Uterus (tissue), 3 donors: ENCODE measurements at regions not wholly inside any gene's neighbourhood (a gene's known extent, or its start where the extent isn't known, plus 50 kb on each side); places are given as distances from the start of the nearest gene placed in this dataset.
"Not testable (repeated sequence)": the region's sequence is repeated elsewhere in the genome, so short reads cannot be mapped to it uniquely, and the experiment has no call there.

Experiments used
- DNase-seq, 2 donors: peaks; one replicate each; pipeline ENCODE4 v3.0.0-alpha.2; 2019 to 2020
- H3K27ac ChIP-seq, 2 donors: fragments of 200-600 bp; sonication (generic); 1 replicate in 1 of 2; 2 replicates in 1 of 2; pipeline ENCODE4 v1.5.1; 2016 to 2018
- H3K27me3 ChIP-seq, 2 donors: fragments of 200-600 bp; sonication (generic); one replicate each; pipeline ENCODE4 v1.5.1; 2018 to 2019; ENCODE audit warnings: control low read depth in 1 of 2
- H3K36me3 ChIP-seq, 2 donors: fragments of 200-600 bp; sonication (generic); one replicate each; pipeline ENCODE4 v1.5.1; 2019; ENCODE audit warnings: control low read depth in 1 of 2
- H3K4me1 ChIP-seq, 2 donors: fragments of 200-600 bp; sonication (generic); one replicate each; pipeline ENCODE4 v1.5.1; 2018 to 2019; ENCODE audit warnings: control low read depth in 1 of 2
- H3K4me3 ChIP-seq, 2 donors: fragments of 200-600 bp; sonication (generic); 1 replicate in 1 of 2; 2 replicates in 1 of 2; pipeline ENCODE4 v1.5.1; 2018 to 2019; ENCODE audit warnings: mild to moderate bottlenecking in 1 of 2
- H3K9me3 ChIP-seq, 2 donors: fragments of 200-600 bp; sonication (generic); one replicate each; pipeline ENCODE4 v1.5.1; 2019; ENCODE audit warnings: control low read depth in 1 of 2
- POLR2A ChIP-seq, 2 donors: fragments of 450-650 bp; IDR thresholded peaks; one replicate each; pipeline ENCODE4 v1.6.1; 2016; ENCODE audit warnings: antibody characterized with exemption in 2 of 2, mild to moderate bottlenecking in 1 of 2, moderate library complexity in 1 of 2
- intact Hi-C: fragments of 100-400 bp; cut with DNase I; formaldehyde crosslinking; loops from one replicate; pipeline ENCODE4 v1.15.1; 2023; ENCODE audit warnings: low total_unique reads
- TF ChIP-seq, protein P1 (sequence below), 4 experiments: fragments of 200-600 bp in 2 of 4; fragments of 450-650 bp in 2 of 4; sonication (generic) in 2 of 4; IDR thresholded peaks; one replicate each; pipeline ENCODE4 v1.5.1; 2016 to 2019; ENCODE audit warnings: antibody characterized with exemption in 4 of 4, mild to moderate bottlenecking in 2 of 4, moderate library complexity in 1 of 4
- donor health status: DM: yes; HTN: yes; CAD: no.

DNA sequence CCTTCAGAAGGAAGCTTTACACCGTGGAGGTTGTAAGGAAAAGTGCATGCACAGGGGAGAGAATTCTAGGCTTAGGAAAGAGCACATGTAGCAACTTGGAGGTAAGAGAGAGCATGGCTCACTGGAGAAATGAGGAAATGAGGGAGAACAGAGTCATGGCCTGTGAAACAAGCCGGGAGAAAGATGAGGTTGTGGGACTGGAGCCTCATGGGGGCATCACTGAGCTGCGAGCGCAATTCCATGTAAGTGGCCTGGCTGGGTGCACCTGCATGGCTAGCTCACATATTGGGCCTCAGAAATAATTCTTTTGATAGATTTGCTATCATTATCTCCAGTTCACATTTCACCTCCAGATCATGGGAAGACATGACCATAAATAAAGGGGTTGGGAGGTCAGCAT lies 785.5 kb upstream of the RAB6C start:
- no peak overlapping the region for H3K27ac ChIP-seq
- intact Hi-C loops: no loop called here
- DNase-seq: no peak
- no peak overlapping the region for H3K4me3 ChIP-seq
- TF ChIP-seq POLR2A (IDR thresholded peaks at IDR 0.05): no peak
- TF ChIP-seq, protein P1, sequence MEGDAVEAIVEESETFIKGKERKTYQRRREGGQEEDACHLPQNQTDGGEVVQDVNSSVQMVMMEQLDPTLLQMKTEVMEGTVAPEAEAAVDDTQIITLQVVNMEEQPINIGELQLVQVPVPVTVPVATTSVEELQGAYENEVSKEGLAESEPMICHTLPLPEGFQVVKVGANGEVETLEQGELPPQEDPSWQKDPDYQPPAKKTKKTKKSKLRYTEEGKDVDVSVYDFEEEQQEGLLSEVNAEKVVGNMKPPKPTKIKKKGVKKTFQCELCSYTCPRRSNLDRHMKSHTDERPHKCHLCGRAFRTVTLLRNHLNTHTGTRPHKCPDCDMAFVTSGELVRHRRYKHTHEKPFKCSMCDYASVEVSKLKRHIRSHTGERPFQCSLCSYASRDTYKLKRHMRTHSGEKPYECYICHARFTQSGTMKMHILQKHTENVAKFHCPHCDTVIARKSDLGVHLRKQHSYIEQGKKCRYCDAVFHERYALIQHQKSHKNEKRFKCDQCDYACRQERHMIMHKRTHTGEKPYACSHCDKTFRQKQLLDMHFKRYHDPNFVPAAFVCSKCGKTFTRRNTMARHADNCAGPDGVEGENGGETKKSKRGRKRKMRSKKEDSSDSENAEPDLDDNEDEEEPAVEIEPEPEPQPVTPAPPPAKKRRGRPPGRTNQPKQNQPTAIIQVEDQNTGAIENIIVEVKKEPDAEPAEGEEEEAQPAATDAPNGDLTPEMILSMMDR (IDR thresholded peaks at IDR 0.05): no peak
- H3K36me3 ChIP-seq: no peaks in the 10 kb centered on the region
- no peaks in the 10 kb centered on the region for H3K9me3 ChIP-seq
- H3K4me1 ChIP-seq: no peaks in the 10 kb centered on the region
- no peaks in the 10 kb centered on the region for H3K27me3 ChIP-seq

DNA sequence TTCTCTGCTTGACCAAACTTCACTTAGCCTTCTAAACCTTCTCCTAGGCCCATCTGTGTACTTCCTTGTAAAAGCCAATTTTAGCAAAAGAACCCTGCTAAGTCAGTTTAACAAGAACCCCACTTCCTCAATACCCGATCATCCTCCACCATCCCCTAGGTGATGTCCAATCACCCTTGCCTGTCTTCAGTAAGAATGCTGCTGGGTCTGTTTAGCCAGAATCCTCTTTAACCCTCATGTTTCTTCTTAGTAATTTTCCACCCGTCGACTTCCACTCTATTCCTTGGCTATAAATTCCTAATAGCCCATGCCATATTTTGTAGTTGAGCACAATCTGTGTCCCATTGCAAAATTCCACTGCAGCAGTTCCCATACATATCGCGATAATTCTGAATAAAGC lies 780.0 kb upstream of the RAB6C start:
- Histone ChIP-seq H3K27ac (no peak overlapping the region), H3K4me1 (no peaks in the 10 kb centered on the region), H3K27me3 (no peaks in the 10 kb centered on the region), H3K36me3 (no peaks in the 10 kb centered on the region), H3K4me3 (no peak overlapping the region), H3K9me3 (no peaks in the 10 kb centered on the region)
- DNase-seq: no peak
- TF ChIP-seq, protein P1 (IDR thresholded peaks at IDR 0.05): no peak
- TF ChIP-seq POLR2A (IDR thresholded peaks at IDR 0.05): no peak
- intact Hi-C loops: no loop called here

DNA sequence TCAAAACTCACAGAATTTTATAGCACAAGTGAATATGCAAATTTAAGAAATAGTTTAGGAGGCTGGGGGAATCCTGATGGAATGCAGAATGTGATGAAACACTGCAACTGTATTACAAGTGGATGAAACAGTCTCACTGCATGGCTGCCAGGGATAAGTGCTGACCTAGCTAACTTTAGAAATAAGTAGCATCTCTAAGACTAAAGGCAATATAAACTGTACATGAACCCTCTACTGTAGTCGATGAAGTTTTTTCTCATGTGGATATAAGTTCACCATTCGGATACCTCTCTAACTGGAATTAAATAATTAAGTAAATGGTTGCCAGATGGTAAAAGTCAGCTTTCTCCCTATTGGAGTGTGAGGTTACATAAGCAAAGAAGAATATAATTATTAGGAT lies 777.8 kb upstream of the RAB6C start:
- TF ChIP-seq POLR2A (IDR thresholded peaks at IDR 0.05): no peak
- TF ChIP-seq, protein P1 (IDR thresholded peaks at IDR 0.05): no peak
- Histone ChIP-seq H3K4me1 (no peaks in the 10 kb centered on the region), H3K4me3 (no peak overlapping the region), H3K27me3 (no peaks in the 10 kb centered on the region), H3K27ac (no peak overlapping the region), H3K9me3 (no peaks in the 10 kb centered on the region), H3K36me3 (no peaks in the 10 kb centered on the region)
- intact Hi-C loops: no loop called here
- no peak for DNase-seq

DNA sequence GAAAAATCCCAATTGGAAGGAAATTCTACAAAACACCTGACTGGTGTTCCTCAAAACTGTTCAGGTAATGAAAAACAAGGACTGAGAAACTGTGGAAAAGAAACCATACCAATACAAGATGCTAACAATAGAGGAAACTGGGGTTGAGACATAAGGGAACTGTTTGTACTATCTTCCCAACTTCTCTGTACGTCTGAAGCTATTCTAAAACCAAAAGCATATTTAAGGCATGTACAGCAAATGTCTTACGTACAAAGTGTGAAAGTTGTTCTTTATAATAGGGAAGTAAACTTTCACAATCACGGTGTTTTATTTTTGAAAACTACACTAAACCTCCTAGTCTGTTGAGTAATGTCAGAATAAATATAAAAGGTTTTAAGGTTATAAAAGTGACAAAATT lies 776.1 kb upstream of the RAB6C start:
- no peaks in the 10 kb centered on the region for H3K27me3 ChIP-seq
- H3K27ac ChIP-seq: no peak overlapping the region
- DNase-seq: no peak
- no peaks in the 10 kb centered on the region for H3K36me3 ChIP-seq
- TF ChIP-seq, protein P1 (IDR thresholded peaks at IDR 0.05): no peak
- no peak for TF ChIP-seq POLR2A (IDR thresholded peaks at IDR 0.05)
- no peak overlapping the region for H3K4me3 ChIP-seq
- H3K9me3 ChIP-seq: no peaks in the 10 kb centered on the region
- intact Hi-C loops: no loop called here
- H3K4me1 ChIP-seq: no peaks in the 10 kb centered on the region

DNA sequence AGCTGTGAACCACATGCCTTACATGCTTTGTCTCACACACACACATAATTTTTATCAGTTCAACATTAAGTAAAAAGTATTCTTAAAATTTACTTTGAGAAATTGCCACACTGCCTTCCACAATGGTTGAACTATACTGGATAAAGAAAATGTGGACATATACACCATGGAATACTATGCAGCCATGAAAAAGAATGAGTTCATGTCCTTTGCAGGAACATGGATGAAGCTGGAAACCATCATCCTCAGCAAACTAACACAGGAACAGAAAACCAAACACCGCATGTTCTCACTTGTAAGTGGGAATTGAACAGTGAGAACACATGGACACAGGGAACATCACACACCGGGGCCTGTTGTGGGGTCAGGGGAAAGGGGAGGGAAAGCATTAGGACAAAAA lies 774.9 kb upstream of the RAB6C start:
- H3K27ac ChIP-seq, DNase-seq, H3K9me3 ChIP-seq, H3K4me1 ChIP-seq, intact Hi-C loops, H3K27me3 ChIP-seq, H3K4me3 ChIP-seq, H3K36me3 ChIP-seq: not testable (repeated sequence)

DNA sequence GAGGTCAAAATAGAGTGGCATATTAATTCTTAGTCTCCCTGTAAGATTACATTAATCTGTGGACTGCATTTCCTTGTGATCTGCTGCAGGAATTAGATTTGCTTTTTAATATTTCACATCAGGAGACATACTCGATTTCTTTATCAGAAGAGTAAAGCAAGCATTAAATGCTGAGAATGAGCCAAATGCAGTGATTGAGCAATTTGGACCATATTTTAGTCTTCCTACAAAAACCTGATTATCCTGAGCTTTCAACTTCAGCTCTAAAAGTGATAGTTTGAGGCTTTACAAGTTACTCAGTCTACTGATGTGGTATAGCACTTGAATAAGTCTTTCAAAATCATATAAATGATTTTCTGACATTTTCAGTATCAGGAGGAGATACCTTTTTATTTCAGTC lies 774.3 kb upstream of the RAB6C start:
- no peak for DNase-seq
- H3K9me3 ChIP-seq: no peaks in the 10 kb centered on the region
- H3K4me3 ChIP-seq: no peak overlapping the region
- H3K27me3 ChIP-seq: no peaks in the 10 kb centered on the region
- H3K4me1 ChIP-seq: no peaks in the 10 kb centered on the region
- TF ChIP-seq POLR2A (IDR thresholded peaks at IDR 0.05): no peak
- TF ChIP-seq, protein P1 (IDR thresholded peaks at IDR 0.05): no peak
- no peaks in the 10 kb centered on the region for H3K36me3 ChIP-seq
- intact Hi-C loops: no loop called here
- no peak overlapping the region for H3K27ac ChIP-seq
